MG63 (cell line): ENCODE measurements at regions not wholly inside any gene's neighbourhood (a gene's known extent, or its start where the extent isn't known, plus 50 kb on each side); places are given as distances from the start of the nearest gene placed in this dataset.
"Not testable (repeated sequence)": the region's sequence is repeated elsewhere in the genome, so short reads cannot be mapped to it uniquely, and the experiment has no call there.

ENCODE experiments used
- DNase-seq: peaks from one replicate; pipeline ENCODE4 v3.0.0-alpha.2; 2020
- H3K27me3 ChIP-seq: fragments of 250-450 bp; sonication (Bioruptor Pico); 2 replicates; pipeline ENCODE4 v1.5.1; 2020; ENCODE audit warnings: mild to moderate bottlenecking, moderate library complexity
- H3K36me3 ChIP-seq: fragments of 250-450 bp; sonication (Bioruptor Pico); 2 replicates; pipeline ENCODE4 v1.5.1; 2020; ENCODE audit warnings: mild to moderate bottlenecking, moderate library complexity
- H3K4me3 ChIP-seq: fragments of 250-450 bp; sonication (Bioruptor Pico); 2 replicates; pipeline ENCODE4 v1.5.1; 2020; ENCODE audit warnings: mild to moderate bottlenecking, moderate library complexity
- H3K9me3 ChIP-seq: fragments of 250-450 bp; sonication (Bioruptor Pico); 2 replicates; pipeline ENCODE4 v1.5.1; 2020; ENCODE audit warnings: mild to moderate bottlenecking, moderate library complexity

- no peak overlapping the region for H3K4me3 ChIP-seq
- H3K9me3 ChIP-seq = no peaks in the 10 kb centered on the region
- no peaks in the 10 kb centered on the region for H3K36me3 ChIP-seq
- no peaks in the 10 kb centered on the region for H3K27me3 ChIP-seq
- DNase-seq = no peak
Measured at GRCh38 chr13:67964986-67965385, 734.9 kb upstream of the PCDH9 start.

- H3K27me3 ChIP-seq = no peaks in the 10 kb centered on the region
- no peak overlapping the region for H3K4me3 ChIP-seq
- H3K9me3 ChIP-seq = no peaks in the 10 kb centered on the region
- H3K36me3 ChIP-seq = no peaks in the 10 kb centered on the region
- no peak for DNase-seq
Measured at GRCh38 chr13:67964091-67964490, 734.0 kb upstream of the PCDH9 start.

GRCh38 chr13:67961331-67961730 lies 731.2 kb upstream of the PCDH9 start:
- H3K4me3 ChIP-seq = no peak overlapping the region
- H3K36me3 ChIP-seq = no peaks in the 10 kb centered on the region
- no peaks in the 10 kb centered on the region for H3K9me3 ChIP-seq
- H3K27me3 ChIP-seq = no peaks in the 10 kb centered on the region
- no peak for DNase-seq

- Histone ChIP-seq H3K4me3 (no peak overlapping the region), H3K9me3 (no peaks in the 10 kb centered on the region), H3K27me3 (no peaks in the 10 kb centered on the region), H3K36me3 (no peaks in the 10 kb centered on the region)
- no peak for DNase-seq
Measured at GRCh38 chr13:67951431-67951830, 721.3 kb upstream of the PCDH9 start.

GRCh38 chr13:67950603-67951002 lies 720.5 kb upstream of the PCDH9 start:
- H3K9me3 ChIP-seq = no peaks in the 10 kb centered on the region
- DNase-seq = no peak
- H3K36me3 ChIP-seq = no peaks in the 10 kb centered on the region
- no peaks in the 10 kb centered on the region for H3K27me3 ChIP-seq
- no peak overlapping the region for H3K4me3 ChIP-seq

GRCh38 chr13:67946131-67946530 lies 716.0 kb upstream of the PCDH9 start:
- H3K36me3 ChIP-seq = no peaks in the 10 kb centered on the region
- no peaks in the 10 kb centered on the region for H3K27me3 ChIP-seq
- no peaks in the 10 kb centered on the region for H3K9me3 ChIP-seq
- no peak overlapping the region for H3K4me3 ChIP-seq
- DNase-seq = no peak

- H3K9me3 ChIP-seq = no peaks in the 10 kb centered on the region
- no peak overlapping the region for H3K4me3 ChIP-seq
- H3K27me3 ChIP-seq = no peaks in the 10 kb centered on the region
- no peak for DNase-seq
- H3K36me3 ChIP-seq = no peaks in the 10 kb centered on the region
Measured at GRCh38 chr13:67943116-67943515, 713.0 kb upstream of the PCDH9 start.

- no peak overlapping the region for H3K4me3 ChIP-seq
- H3K27me3 ChIP-seq = no peaks in the 10 kb centered on the region
- H3K9me3 ChIP-seq = no peaks in the 10 kb centered on the region
- DNase-seq = no peak
- H3K36me3 ChIP-seq = no peaks in the 10 kb centered on the region
Measured at GRCh38 chr13:67935626-67936025, 705.5 kb upstream of the PCDH9 start.

GRCh38 chr13:67934617-67935330 lies 704.6 kb upstream of the PCDH9 start:
- DNase-seq = no peak
- Histone ChIP-seq H3K36me3 (no peaks in the 10 kb centered on the region), H3K9me3 (no peaks in the 10 kb centered on the region), H3K4me3 (no peak overlapping the region), H3K27me3 (no peaks in the 10 kb centered on the region)

GRCh38 chr13:67932991-67933390 lies 702.9 kb upstream of the PCDH9 start:
- no peak overlapping the region for H3K4me3 ChIP-seq
- no peaks in the 10 kb centered on the region for H3K9me3 ChIP-seq
- DNase-seq = no peak
- no peaks in the 10 kb centered on the region for H3K27me3 ChIP-seq
- no peaks in the 10 kb centered on the region for H3K36me3 ChIP-seq

GRCh38 chr13:67917291-67917987 lies 687.3 kb upstream of the PCDH9 start:
- Histone ChIP-seq H3K36me3 (no peaks in the 10 kb centered on the region), H3K27me3 (no peaks in the 10 kb centered on the region), H3K9me3 (no peaks in the 10 kb centered on the region), H3K4me3 (no peak overlapping the region)
- DNase-seq = no peak

GRCh38 chr13:67916650-67917049 lies 686.5 kb upstream of the PCDH9 start:
- DNase-seq = no peak
- Histone ChIP-seq H3K9me3 (no peaks in the 10 kb centered on the region), H3K27me3 (no peaks in the 10 kb centered on the region), H3K36me3 (no peaks in the 10 kb centered on the region), H3K4me3 (no peak overlapping the region)

GRCh38 chr13:67914535-67914934 lies 684.4 kb upstream of the PCDH9 start:
- no peaks in the 10 kb centered on the region for H3K27me3 ChIP-seq
- H3K9me3 ChIP-seq = no peaks in the 10 kb centered on the region
- no peak overlapping the region for H3K4me3 ChIP-seq
- no peaks in the 10 kb centered on the region for H3K36me3 ChIP-seq
- DNase-seq = no peak

GRCh38 chr13:67902960-67903359 lies 672.8 kb upstream of the PCDH9 start:
- not testable (repeated sequence) for H3K36me3 ChIP-seq, H3K27me3 ChIP-seq, DNase-seq, H3K4me3 ChIP-seq, H3K9me3 ChIP-seq

GRCh38 chr13:67880916-67881315 lies 650.8 kb upstream of the PCDH9 start:
- no peak for DNase-seq
- H3K36me3 ChIP-seq = no peaks in the 10 kb centered on the region

GRCh38 chr13:67878376-67878775 lies 648.2 kb upstream of the PCDH9 start:
- Histone ChIP-seq H3K36me3 (no peaks in the 10 kb centered on the region), H3K27me3 (no peaks in the 10 kb centered on the region), H3K9me3 (no peaks in the 10 kb centered on the region), H3K4me3 (no peak overlapping the region)
- no peak for DNase-seq

More at GRCh38 chr13:67880916-67881315, 650.8 kb upstream of the PCDH9 start:
- Histone ChIP-seq H3K9me3 (no peaks in the 10 kb centered on the region), H3K27me3 (no peaks in the 10 kb centered on the region), H3K4me3 (no peak overlapping the region)

- Histone ChIP-seq H3K36me3 (no peaks in the 10 kb centered on the region), H3K4me3 (no peak overlapping the region), H3K27me3 (no peaks in the 10 kb centered on the region), H3K9me3 (no peaks in the 10 kb centered on the region)
- DNase-seq = no peak
Measured at GRCh38 chr13:67877031-67877430, 646.9 kb upstream of the PCDH9 start.

- DNase-seq = no peak
- no peak overlapping the region for H3K4me3 ChIP-seq
- no peaks in the 10 kb centered on the region; the same call in 1 of the 2 replicates for H3K27me3 ChIP-seq
- no peaks in the 10 kb centered on the region for H3K9me3 ChIP-seq
- H3K36me3 ChIP-seq = no peaks in the 10 kb centered on the region
Measured at GRCh38 chr13:67867206-67867605, 637.1 kb upstream of the PCDH9 start.
